MCF 10A (cell line): ENCODE measurements at regions not wholly inside any gene's neighbourhood (a gene's known extent, or its start where the extent isn't known, plus 50 kb on each side); places are given as distances from the start of the nearest gene placed in this dataset.

Experiments
- BruUV-seq: library from RNA; stranded (reverse); fragments of 400-500 nt; replicated peaks from 2 replicates; lab custom pipeline; 2021; lab: Mats Ljungman, UMichigan
- CTCF ChIA-PET: fragments of 300-600 bp; sonication (Branson Sonifier 250); formaldehyde crosslinking; extraction: SDS; loops from one replicate; lab custom pipeline; 2021; ENCODE audit warnings: antibody characterized with exemption, inconsistent platforms; lab: Yijun Ruan, JAX
- POLR2A ChIA-PET: fragments of 300-600, 350-650 bp; sonication (Branson Sonifier 250); formaldehyde crosslinking; extraction: SDS; loops from one replicate; lab custom pipeline; 2020; ENCODE audit warnings: antibody characterized with exemption, inconsistent platforms; lab: Yijun Ruan, JAX
- DNase-seq: peaks from one replicate; pipeline ENCODE4 v3.0.0-alpha.2; 2018; ENCODE audit not compliant: unreplicated experiment
- H3K27ac Mint-ChIP-seq: one replicate; pipeline ENCODE4 v1.8.0; 2022; ENCODE audit warnings: mild to moderate bottlenecking, low read depth, mixed read lengths; ENCODE audit not compliant: unreplicated experiment
- H3K27me3 Mint-ChIP-seq: one replicate; pipeline ENCODE4 v1.8.0; 2022; ENCODE audit warnings: mixed read lengths; ENCODE audit not compliant: insufficient read depth, unreplicated experiment
- H3K36me3 Mint-ChIP-seq: one replicate; pipeline ENCODE4 v1.8.0; 2022; ENCODE audit warnings: mild to moderate bottlenecking, moderate library complexity, mixed read lengths; ENCODE audit not compliant: insufficient read depth, unreplicated experiment
- H3K4me1 Mint-ChIP-seq: one replicate; pipeline ENCODE4 v1.8.0; 2022; ENCODE audit warnings: mixed read lengths; ENCODE audit not compliant: insufficient read depth, unreplicated experiment
- H3K4me3 Mint-ChIP-seq: one replicate; pipeline ENCODE4 v1.8.0; 2022; ENCODE audit warnings: mild to moderate bottlenecking, moderate library complexity, mixed read lengths; ENCODE audit not compliant: unreplicated experiment
- H3K9me3 Mint-ChIP-seq: one replicate; pipeline ENCODE4 v1.8.0; 2022; ENCODE audit warnings: mixed read lengths; ENCODE audit not compliant: unreplicated experiment
- intact Hi-C: fragments of 100-400 bp; cut with micrococcal nuclease; formaldehyde crosslinking; loops from 2 replicates; pipeline ENCODE4 v1.14.1; 2022
- TF ChIP-seq, protein P1 (sequence below): fragments of 200-600 bp; IDR thresholded peaks from one replicate; pipeline ENCODE4 v1.8.0; 2022; ENCODE audit warnings: antibody characterized with exemption, mild to moderate bottlenecking; ENCODE audit not compliant: unreplicated experiment

DNA sequence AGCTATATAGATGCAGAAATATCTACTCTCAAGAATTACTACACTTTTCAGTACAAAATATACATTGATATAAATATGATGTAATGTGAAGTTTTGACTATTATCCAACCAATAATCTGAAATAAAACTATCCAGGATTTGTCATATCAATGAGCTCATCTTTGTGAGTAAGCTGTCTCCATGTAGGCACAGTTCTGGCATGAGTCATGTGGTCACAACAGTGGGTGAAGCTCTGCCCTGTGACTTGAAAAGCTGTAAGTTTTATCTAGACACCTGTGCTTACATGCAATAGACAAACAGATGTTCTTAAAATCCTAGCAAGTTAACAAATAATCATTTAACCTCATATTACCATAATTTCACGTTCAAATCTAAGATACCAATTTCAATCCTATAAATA, 192.7 kb downstream of the GABRG1 start:
- peak; percentile 41 for DNase-seq
- Mint-ChIP-seq H3K36me3 (no peaks in the 10 kb centered on the region), H3K27ac (no peak overlapping the region), H3K27me3 (no peaks in the 10 kb centered on the region), H3K4me3 (no peak overlapping the region), H3K9me3 (no peaks in the 10 kb centered on the region), H3K4me1 (no peaks in the 10 kb centered on the region)
- BruUV-seq = no TSS peak
- TF ChIP-seq, protein P1, sequence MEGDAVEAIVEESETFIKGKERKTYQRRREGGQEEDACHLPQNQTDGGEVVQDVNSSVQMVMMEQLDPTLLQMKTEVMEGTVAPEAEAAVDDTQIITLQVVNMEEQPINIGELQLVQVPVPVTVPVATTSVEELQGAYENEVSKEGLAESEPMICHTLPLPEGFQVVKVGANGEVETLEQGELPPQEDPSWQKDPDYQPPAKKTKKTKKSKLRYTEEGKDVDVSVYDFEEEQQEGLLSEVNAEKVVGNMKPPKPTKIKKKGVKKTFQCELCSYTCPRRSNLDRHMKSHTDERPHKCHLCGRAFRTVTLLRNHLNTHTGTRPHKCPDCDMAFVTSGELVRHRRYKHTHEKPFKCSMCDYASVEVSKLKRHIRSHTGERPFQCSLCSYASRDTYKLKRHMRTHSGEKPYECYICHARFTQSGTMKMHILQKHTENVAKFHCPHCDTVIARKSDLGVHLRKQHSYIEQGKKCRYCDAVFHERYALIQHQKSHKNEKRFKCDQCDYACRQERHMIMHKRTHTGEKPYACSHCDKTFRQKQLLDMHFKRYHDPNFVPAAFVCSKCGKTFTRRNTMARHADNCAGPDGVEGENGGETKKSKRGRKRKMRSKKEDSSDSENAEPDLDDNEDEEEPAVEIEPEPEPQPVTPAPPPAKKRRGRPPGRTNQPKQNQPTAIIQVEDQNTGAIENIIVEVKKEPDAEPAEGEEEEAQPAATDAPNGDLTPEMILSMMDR = no peak
- ChIA-PET POLR2A (no interaction called here), CTCF (interaction anchor here (0.5 to 0.7 kb wide), 3 partner anchors 188 to 477 kb away, joined by 3 read pairs; no protein-coding TSS in a partner anchor)
- intact Hi-C loops = no loop called here

DNA sequence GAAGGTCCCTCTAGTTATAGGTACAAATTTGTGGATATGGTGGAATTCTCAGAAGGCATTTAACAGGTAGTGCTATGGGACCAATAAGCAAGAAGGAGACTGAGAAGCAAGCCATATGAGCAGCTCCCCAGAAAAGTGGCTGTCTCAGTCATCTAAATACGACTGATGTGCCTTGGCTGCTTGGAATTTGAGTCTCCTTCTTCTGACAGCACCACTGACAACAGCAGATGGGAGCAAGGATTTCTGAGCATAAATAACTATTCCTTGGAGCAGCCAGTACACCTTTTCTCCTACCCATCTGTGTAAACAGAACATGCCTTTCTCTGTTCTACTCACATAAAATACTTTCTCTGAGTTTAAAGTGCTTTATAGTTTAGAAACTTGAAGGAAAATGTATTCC, 196.2 kb downstream of the GABRG1 start:
- no peak for DNase-seq
- no peak overlapping the region for H3K4me3 Mint-ChIP-seq

DNA sequence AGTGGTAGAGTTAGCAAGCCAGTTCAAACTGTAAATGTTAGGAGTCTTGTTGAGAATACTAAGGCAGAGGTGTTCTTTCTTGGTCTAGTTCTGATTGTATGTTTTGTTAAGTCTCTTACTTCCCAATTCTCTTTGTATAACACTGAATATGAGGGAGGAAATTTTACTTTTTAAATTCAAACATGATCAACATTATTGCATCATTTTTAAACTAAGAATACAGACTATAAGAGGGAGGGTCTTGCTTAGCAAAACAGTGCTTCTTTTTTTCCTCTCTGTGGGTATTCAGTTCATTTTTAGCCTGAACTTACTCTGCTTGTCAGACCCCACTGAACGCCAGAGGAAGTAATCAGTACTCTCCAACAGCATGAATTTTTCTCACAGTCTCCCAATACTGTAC, 198.0 kb downstream of the GABRG1 start:
- TF ChIP-seq, protein P1 = no peak
- Mint-ChIP-seq H3K4me1 (no peaks in the 10 kb centered on the region), H3K4me3 (no peak overlapping the region), H3K36me3 (no peaks in the 10 kb centered on the region), H3K27me3 (no peaks in the 10 kb centered on the region), H3K27ac (no peak overlapping the region), H3K9me3 (no peaks in the 10 kb centered on the region)
- no peak for DNase-seq
- ChIA-PET CTCF (interaction anchor here (0.6 kb wide), 1 partner anchor 45 kb away, joined by 3 read pairs; no protein-coding TSS in a partner anchor), POLR2A (interaction anchor here (0.6 kb wide), 1 partner anchor 133 kb away, joined by 4 read pairs; no protein-coding TSS in a partner anchor)
- intact Hi-C loops = no loop called here
- BruUV-seq = no TSS peak

More for the DNA sequence above, 196.2 kb downstream of the GABRG1 start:
- Mint-ChIP-seq H3K27ac (no peak overlapping the region), H3K36me3 (no peaks in the 10 kb centered on the region), H3K4me1 (no peaks in the 10 kb centered on the region), H3K9me3 (no peaks in the 10 kb centered on the region), H3K27me3 (no peaks in the 10 kb centered on the region)
- TF ChIP-seq, protein P1 = no peak
- CTCF ChIA-PET = no interaction called here
- no TSS peak for BruUV-seq
- intact Hi-C loops = no loop called here
- POLR2A ChIA-PET = no interaction called here

DNA sequence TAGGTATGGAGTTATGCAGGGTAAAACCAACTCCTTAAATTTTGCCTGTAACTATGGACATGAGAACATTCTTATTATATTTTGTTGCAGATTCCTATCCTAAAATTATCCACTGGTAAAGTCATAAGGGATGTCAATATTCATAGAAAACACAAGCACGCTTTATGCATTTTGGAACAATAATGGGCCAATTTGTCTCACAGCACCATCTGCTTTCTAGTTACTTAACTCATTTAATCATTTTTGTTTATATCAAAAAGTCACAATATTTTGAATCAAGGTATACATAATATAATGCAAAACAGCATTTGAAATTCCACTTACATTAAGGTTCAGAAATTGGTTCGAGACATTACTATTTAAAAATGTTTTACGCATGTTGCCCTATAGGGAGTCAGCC, 203.0 kb downstream of the GABRG1 start:
- BruUV-seq = no TSS peak
- Mint-ChIP-seq H3K27ac (no peak overlapping the region), H3K4me1 (no peaks in the 10 kb centered on the region), H3K27me3 (no peaks in the 10 kb centered on the region), H3K36me3 (no peaks in the 10 kb centered on the region), H3K4me3 (no peak overlapping the region), H3K9me3 (no peaks in the 10 kb centered on the region)
- ChIA-PET CTCF (no interaction called here), POLR2A (no interaction called here)
- TF ChIP-seq, protein P1 = no peak
- no peak for DNase-seq
- intact Hi-C loops = no loop called here
